Activated effector memory CD4-positive, alpha-beta T cell treated with anti-CD3 and anti-CD28 coated beads, Interleukin-2, amount 50 U/mL, for 16 hours (primary cell): ENCODE measurements at regions not wholly inside any gene's neighbourhood (a gene's known extent, or its start where the extent isn't known, plus 50 kb on each side); places are given as distances from the start of the nearest gene placed in this dataset.

ENCODE experiments used
- DNase-seq: peaks from one replicate; pipeline ENCODE4 v3.0.0-alpha.2; 2020

DNA sequence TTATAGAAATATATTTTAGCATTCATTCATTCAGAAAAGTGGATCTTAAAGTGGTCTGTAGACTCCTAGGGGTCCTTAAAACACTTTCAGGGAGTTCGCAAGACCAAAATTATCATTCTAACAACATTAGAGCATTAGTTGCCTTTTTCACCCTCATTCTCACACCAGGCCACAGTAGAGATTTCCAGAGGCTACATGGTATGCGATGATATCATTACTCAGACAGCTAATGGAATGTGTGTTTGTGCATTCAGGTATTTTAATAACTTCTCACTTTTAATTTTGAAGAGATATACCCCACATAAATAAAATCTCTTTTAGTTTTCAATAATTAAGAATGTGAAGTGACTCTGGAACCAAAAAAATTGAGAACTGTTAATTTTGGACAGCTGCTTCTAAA lies 206.9 kb downstream of the NSUN3 start:
- DNase-seq: no peak

DNA sequence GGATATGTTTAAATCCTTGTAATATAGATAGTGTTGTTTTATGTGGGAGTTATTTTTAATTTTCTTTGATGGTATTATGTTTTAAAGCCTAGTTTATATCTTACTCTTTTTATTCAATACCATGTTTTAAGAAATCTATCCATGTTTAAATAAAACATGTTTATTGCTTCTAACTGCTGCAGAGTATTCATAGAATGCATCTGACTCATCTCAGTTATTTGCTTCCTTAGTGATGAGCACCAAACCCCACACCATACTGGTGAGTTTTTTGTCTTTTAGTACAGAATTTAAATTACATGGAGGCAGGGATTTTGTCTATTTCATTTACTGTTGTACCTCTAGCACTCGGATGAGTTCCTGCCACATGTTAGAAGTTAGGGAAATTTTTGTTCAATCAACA lies 209.2 kb downstream of the NSUN3 start:
- DNase-seq: no peak

DNA sequence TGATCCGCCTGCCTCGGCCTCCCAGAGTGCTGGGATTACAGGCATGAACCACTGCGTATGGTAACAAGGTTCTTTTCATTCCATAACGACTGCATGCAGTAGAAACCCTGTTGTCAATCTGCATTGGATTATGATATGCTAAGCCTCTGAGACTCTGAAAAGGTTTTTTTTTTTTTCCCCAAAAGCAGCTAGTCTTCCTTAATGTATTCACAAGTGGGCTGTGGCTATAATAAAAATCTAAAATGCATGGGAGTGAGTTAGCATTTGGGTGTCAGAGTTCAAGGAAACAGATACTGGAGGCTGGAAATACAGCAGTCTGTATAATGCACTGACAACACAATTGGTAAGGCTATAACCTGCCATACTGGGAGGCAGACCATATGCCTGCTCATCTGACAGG lies 218.1 kb downstream of the NSUN3 start:
- DNase-seq: no peak

DNA sequence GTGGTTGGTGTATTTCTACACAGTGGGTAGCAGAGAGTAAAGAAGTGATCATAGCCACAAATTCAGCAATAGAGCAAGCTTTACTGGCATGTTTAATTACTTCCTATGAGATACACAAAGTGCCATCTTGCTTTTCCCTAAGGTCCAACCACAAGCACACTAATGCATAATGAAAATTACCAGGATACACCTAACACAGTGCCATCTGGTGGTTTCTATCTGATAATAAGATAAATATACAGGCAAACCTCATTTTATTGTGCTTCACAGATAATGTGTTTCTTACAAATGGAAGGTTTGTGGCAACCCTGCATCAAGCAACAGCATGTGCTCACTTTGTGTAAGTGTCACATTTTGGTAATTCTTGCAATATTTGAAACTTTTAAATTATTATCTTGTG lies 223.0 kb downstream of the NSUN3 start:
- no peak for DNase-seq

DNA sequence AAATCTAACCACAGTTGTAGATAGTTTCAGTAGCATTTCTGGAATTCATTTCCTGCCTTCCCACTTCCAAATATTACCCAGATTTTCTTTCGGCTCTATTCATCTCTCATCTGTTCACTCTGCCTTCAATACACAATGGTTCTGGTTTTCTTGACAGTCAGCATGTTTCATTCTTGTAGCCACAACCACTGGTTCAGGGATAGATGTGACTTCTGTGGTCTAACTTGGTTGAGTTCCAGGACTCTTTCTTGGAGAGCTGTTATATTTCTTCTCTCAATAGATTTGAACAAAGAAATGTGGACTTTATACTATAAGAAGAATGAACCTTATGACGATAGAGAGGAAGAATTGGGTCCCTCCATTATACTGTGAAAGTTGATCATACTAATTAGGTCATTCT lies 228.8 kb downstream of the NSUN3 start:
- DNase-seq: no peak

DNA sequence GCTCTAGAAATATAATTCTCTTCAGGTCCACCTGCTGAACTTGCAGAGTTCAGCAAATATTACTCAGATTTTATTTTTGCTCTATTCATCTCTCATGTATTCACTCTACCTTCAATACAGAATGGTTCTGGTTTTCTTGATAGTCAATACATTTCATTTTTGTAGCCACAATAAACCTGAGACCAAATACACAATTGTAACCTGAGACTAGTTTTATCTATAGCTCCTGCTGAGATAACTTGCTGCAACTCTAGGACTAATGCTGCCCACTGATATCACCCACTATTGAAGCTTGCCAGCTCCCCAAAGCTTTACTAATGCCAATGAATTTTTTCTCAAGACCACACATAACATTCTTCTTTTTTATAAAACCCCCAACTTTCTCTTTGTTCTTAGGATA lies 229.3 kb downstream of the NSUN3 start:
- DNase-seq: no peak

DNA sequence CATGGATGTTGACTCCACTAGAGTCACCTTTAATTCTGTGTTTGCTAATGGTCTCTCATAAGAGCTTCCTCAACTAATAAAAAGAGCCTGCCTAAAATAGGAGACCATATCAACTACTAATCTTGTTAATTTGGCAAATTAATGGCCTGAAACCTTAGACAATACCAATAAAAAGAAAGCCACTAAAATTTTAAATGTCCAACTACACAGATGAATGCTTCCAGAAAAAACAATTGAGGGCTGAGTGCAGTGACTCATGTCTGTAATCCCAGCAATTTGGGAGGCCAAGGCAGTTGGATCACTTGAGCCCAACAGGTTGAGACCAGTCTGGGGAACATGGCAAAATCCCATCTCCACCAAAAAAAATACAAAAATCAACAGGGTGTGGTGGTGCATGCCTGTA lies 230.9 kb downstream of the NSUN3 start:
- no peak for DNase-seq

DNA sequence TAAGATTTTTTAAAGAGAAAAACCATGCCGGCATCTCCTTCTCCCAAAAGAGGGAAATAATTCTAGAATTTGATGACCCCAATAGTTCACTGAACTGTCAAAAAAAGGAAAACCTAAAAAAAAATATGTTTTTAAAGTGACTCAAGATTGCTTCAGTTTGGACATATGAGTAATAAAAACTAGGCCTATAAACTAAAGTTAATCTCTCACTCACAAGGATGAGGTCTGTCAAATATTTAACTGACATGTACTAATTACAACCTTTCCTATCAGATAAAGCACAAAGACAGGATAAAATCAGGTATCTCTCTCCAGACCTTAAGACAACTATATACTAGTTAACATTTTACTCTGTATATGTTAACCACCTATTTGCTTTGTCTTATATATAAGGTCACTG lies 231.9 kb downstream of the NSUN3 start:
- no peak for DNase-seq

DNA sequence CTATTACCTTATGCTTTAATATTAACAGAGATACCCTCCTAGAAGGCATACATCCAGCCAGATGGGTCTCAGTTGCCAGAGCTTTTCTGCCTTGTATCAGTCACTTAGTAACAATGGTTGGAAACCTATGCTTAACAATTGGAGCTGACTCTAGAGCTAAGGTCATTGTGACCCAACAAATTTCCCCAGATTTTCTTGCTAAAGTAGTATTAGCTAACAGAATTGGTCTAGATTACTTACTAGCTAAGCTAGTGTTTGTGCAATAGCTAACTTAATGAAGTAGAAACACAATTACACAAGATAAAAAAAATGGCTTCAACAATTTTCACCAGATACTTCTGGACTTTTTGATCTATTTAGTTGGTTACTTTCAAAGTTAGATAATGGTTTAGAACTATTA lies 236.9 kb downstream of the NSUN3 start:
- DNase-seq: no peak

DNA sequence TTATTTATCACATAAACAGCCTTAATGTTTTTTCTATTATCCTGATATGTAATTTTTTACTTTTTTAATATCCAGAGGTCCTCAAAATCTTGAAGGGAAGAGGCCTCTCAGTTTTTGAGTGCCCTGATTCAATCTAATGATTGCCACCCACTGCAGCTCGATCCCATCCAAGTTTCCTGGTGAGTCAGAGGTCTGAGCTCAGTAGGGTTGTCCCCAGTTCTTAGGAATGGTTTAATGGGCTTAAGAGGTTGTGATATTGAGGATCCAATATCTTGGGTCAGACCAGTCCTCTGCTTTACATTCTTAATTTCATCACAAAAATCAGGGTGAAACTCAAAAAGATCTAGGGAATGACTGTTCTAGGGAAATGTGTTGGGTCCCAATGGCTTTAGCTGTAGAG lies 238.5 kb downstream of the NSUN3 start:
- DNase-seq: no peak

DNA sequence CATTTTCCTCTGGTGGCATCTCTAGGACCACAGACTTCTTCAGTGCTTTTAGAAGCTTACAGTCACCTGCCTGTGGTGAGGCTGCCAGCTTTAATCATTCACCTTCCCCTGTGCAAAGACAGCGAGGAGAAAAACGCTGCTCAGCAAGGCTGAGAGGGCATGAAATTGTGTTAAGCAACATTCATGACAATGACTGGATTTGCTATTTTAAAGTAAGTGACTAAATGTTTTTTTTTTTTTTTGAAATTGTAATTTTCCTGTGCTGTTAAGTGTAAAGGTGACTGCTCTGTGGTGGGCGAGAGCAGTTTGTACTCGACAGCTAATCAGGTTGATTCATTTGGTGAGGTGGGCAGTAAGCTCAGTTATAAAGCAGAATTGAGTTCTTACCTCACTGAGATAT lies 240.4 kb downstream of the NSUN3 start:
- DNase-seq: no peak

DNA sequence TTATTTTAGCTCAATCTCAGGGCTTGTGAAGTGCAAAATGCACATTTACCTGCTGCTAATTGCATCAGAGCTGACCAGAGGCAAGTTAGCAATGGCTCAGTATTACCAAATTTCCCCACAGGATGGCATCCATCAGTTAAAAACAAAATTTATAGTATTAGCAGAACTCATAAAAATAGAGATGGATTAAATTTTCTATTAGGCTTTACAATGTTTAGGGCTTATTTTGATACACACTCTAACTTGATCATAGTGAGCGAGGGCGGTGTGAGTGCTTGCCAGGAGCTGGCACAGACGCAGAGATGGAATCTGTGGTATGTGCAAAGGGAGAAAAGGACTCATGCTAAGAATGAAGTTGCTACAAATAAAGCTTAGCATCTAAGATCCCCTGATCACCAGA lies 241.0 kb downstream of the NSUN3 start:
- no peak for DNase-seq

DNA sequence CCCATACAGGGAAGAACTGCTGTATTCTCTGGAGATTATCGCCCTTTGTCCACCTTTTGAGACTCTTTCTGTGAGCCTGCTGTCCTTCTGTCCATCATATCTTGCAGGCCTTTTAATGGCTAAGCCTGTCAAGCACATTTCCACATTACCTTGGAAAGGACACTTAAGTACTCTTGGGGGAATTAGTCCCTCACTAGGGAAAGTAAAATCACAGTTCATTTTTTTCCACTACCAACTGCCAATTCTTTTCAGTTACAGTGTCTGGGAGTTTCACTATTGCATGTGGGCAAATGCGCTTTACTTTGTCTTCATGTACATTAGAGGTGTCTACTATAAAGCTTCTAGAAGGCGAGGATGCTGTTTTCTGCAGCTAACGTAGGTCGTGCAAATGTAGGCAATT lies 242.1 kb downstream of the NSUN3 start:
- no peak for DNase-seq

DNA sequence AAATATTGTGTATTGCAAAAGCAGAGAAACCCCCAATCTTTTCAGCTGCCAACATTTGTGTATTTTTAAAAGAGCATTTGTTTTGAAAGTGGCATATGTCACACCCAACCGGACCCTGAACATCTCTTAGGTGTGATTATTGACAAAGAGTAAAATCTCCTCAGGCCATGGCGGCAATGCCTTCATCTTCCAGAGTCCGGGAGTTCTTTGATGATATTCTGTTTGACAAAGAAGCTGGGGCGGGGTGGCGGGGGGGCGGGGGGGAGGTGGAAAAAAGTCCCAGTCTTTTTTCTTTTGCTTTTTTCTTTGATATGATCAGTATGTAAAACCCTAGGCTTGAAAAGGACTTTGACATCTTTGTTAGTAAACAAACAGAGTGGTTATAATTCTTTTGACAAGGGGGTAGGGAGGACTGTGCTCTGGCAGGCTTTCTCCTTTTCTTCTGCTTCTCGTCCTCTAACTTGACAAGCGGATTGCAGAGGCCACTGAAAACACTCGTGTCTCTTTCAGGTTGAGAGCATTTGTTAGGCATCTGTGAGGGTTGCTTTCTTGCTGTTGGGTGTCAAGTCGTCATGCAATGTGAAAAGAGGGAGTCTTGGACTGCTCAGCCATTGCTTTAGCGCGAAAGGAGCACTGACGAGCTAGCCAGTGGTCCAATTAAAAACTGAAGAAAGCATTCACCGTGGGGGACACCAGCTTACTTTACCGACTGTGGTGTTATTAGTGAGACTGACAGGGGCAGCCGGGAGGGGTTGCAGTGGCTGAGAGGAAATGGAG lies 243.2 kb downstream of the NSUN3 start:
- no peak for DNase-seq

DNA sequence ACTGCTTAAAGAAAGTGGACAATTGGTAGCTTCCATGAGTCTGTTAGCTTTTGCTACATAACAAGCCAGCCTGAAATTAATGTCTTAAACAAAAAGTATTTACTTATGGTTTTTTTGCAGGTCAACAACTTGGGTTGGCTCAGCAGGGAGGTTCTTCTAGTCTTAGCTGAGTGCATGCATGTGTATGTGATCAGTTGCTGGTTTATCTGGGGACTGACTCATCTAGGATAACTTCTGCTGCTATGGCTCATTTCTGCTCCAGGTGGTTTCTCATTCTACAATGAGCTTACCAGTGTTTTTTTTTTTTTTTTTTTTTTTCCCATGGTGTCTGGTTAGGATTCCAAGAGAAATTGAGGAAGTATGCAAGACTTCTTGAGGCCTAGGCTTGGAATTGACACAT lies 244.7 kb downstream of the NSUN3 start:
- no peak for DNase-seq

DNA sequence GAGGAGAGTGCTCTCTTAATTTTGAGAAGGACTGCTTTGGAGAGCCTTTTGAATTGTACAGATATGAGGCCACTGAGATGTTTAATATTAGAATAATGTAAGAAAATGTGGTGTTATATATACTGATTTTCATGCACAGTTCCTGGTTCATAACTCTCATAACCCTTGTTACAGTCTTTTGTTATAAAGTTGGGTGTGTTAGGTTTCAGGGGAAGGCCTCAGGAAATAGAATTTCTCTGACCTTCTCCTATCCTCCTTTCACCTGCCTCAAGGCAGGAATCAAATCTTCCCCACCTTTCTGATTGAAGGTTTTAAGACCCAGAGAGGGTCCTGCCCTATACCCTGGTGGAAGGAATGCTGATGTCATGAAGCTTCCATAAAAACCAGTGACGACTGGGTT lies 245.9 kb downstream of the NSUN3 start:
- no peak for DNase-seq

DNA sequence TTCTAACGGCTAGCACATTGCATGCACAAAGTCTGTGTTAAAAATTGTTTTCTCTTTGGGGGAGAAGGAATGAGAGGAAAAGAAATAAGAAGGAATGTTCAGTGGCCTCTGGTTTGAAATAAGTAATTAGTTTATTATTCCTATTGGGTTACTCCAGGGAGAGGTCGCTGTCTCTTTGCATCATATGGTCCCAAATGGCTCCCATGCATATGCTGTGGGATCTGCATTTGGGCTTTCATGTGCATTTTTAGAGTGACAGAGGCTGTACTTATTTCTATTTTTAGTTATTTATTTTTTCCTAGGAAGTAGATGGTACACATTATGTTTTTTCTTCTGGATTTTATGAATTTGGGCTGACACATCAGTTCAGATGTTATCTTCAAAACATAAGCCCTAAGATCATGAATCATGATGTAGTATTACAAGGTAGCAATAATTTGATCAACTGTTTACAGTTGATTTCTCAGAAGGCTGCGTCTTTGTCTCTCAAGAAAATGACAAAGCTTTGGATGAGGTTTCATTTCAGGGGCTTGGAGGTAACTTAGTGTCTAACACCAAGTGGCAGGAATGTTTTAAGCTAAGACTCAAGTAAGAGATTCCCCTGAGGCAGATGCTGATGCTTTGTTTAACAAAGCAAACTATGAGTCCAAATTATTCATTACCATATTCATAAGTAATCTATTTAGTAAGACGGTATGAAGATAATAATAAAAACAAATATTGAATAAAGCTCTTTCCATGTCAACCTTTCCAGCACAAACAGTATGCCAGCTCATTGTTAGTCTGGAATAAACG lies 247.7 kb downstream of the NSUN3 start:
- DNase-seq: no peak

DNA sequence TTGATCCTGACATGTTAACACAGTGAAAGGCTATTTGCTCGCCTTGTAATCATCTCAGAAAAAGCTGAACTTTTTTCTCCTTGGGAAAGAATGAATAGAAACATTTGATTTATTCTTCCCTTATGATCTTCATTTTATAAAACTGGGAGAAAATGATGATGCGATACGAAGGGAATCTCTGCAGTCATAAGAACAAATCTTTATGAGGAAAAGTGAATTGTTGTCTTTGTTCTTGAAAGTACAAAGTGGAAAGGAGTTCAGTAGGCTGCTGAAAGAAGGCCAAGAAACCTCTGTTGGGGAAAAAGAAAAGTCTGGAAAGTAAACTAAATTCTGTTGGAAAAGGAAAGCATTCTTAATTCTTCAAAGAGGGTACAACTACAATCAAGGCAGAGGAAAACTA lies 248.8 kb downstream of the NSUN3 start:
- DNase-seq: no peak

DNA sequence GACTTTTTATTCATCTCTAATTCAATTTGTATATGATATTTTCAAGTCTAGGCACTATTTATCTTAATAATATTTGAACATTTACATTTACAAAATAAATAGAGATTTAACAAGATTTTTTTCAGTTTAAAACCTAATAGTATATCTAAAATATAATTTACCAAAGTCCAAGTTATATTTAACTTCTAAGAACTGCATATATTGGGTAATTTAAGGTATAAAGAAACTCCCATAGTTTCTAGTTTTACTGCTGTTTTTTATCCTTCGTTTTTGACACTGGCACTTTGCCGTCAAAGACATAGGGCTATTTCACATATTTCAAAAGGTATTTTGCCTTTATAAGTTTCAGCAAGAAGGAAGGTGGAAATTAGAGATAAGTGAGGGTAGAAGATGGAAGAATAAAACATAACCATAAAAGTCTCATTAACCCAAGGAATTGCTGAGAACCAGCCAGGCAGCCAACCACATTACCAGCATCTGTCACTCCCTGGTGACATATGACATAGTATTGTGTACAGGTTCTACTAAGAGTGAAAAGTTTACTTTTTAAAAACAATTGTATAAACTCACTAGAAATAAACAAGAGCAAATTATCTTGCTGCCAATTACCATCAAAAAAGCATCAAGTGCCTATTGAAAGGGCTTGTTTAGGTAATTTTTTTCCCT lies 251.5 kb downstream of the NSUN3 start:
- no peak for DNase-seq

DNA sequence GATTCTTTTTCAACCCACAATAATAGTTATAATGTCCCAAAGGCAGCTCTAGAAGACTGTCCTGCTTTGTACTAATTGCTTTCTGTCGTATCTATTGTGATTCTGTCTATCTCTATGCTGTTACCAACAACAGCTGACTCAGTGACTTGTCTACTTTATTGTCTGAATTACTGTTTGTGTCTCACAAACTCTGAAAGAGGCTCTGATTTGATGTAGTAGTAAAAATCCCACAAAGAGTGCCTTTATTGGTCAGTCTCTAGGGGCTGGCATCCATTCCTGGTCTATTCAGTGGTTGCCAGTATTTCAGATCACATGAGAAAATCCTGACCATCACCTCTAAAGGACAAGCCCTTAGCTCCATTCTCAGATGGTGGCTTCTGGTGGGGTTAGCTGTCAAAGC lies 254.2 kb downstream of the NSUN3 start:
- no peak for DNase-seq

DNA sequence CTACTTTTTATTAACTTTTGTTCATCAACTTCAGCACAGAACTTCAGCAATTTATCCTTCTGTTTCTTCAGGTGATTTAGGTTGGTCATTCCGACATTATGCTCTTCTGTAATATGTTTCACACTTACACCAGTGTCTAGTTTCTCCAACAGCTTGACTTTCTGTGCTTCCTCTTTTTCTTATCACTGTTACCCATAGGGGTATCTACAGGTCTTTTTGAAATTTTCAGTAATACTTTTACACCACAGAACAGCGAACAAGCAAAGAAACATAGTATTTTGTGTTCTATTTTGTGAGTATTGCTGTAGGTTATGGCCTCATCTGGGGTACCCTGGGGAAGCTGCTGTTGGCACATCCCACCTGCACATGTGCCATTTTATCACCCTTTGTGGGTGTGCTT lies 260.7 kb downstream of the NSUN3 start:
- DNase-seq: no peak

DNA sequence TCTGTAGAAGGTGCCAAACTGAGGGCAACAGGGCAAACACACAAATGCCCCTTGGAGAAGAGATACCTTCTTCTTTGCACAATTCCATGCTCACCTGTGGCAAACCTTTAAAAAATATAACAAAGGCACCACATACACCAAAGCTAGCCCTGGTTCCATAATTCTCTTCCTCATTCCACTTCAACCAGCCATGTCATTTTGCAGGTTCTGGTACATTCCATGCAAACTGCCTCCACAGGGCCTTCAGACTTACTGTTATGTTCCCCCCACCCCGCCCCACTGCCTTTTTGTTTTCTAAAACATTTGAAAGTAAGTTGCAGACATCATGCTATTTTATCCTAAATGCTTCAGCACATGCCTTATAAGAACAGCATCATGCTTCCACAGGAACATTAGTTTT lies 269.0 kb downstream of the NSUN3 start:
- no peak for DNase-seq

DNA sequence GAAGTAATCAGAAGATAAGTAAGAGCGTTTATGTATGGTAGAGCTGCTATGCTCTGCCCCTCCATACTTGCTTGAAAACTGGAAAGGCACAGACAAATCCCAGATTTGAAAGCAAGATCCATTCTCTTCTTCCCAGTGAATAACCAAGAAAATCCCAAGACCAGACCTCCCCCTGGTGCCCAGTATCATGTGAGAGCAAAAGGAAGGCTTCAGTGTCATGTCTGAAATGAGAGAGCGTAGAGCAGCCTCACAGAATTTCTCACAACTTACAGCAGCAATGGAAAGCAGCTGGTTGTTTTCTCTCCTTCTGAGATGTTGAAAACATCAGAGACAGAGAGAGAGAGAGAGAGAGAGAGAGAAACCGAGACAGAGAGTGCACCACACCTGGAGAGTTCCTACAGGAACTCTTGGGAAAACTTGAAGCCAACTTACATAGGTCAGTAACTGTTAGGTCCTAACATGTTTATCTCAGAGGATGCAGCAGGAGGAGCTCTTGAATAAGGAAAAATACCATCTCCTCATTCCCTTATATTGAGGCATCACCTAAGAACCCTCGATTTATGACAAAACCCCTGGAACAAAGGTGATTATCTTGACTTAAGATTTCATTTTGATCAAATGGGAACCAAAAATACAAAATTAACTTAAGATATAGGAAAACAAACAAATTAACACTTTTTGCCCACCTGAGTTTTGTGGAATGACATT lies 273.3 kb downstream of the NSUN3 start:
- DNase-seq: no peak

DNA sequence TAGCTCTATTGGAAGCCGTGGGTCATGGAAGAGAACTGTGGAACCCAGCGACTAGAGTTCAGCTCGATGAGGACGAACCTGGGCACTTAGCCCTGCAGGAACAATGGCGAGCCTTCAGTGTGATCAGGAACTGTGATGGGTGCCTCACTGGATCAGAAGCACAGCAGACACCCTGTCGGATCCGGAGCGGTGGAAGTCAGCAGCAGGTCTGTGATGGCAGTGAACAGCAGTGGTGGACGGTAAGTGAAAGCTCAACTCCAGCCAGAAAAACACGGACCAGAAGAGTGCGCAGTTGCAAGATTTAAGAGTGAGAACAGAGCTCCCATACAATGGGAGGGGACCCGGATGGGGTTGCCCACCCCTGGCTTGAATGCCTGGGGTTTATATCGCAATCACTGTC lies 282.2 kb downstream of the NSUN3 start:
- DNase-seq: no peak
